ENCODE measurements at regions not wholly inside any gene's neighbourhood (a gene's known extent, or its start where the extent isn't known, plus 50 kb on each side); places are given as distances from the start of the nearest gene placed in this dataset.

DNA sequence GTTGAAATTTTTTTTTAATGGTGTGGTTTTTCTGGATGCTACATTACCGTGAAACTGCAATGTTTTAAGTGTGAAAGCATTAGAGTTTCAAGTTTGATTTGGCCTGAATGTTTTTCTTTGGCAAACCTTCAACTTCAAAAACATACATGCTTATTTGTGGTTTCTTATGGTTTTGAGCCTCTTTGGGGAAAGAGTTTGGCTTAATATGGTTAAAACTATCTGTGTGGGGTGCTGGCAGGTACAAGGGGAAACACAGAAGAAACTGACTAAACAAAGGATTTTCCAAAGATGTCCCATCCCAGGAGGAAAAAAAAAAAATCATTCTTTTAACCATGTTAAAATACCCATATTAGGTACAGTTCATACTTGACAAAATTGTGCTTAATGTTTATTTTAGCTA is 121.1 kb downstream of the HGF start:
- DNase-seq: peak; percentile 59

GRCh38 chr7:81645435-81645834 is 124.4 kb downstream of the HGF start:
- peak; percentile 45 for DNase-seq

- no peak for DNase-seq
Measured at GRCh38 chr7:81641873-81642272, 128.0 kb downstream of the HGF start.

GRCh38 chr7:81638198-81638597 is 131.6 kb downstream of the HGF start:
- peak; percentile 91 for DNase-seq

GRCh38 chr7:81637534-81637933 is 132.3 kb downstream of the HGF start:
- DNase-seq: no peak

GRCh38 chr7:81632418-81632817 is 137.4 kb downstream of the HGF start:
- DNase-seq: peak; percentile 50

- DNase-seq: no peak
Measured at GRCh38 chr7:81630600-81630999, 139.2 kb downstream of the HGF start.

DNA sequence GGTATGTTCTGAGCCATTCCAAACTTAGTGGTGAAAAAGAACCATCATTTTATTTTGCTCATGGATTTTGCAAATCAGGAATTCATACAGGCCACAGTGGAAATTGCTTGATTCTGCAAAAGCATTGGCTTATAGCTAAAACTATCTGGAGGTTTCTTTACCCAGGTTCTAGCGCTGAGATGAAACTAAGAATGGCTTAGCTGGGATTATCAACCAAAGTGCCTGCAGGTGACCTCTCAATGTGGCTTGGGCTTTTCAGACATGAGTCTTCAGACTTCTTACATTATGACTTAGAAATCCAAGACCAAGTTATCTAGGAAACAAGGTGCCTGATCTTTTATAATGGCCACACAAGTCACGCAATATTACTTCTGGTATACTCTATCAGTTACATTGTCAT is 140.1 kb downstream of the HGF start:
- DNase-seq: no peak

GRCh38 chr7:81628951-81629350 is 140.9 kb downstream of the HGF start:
- DNase-seq: no peak

DNA sequence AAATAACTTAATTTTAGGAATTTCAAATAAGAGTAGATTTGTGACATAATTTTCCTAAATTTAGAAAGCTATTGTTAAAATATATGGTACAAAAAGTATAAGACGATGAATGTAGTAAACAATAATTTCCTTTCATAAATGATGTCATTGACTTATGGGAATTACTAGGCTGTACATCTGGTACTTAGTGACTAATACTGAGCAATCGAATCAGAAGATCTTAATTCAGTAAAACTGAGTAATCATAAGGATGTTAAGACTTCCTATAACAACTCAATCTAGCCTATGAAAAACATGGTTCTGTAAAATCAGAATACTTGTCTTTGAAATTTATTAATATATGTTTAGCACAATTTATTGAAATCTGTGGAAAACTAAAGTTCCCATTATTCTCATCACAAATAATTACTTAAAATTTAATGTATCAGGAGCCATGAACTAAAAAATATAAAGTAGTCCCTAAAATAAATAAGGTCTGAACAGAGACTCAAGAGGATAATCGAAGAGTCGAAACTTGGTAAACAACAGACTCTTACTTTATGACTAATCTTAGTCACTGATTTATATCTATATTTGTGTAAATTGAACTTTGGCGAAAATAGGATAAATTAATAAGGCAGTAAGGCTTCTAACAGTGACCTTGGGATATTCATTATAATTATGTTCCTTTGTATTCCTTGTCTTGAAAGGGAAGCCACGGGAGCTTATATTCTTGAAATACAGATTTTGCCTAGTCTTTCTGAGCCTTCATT is 142.1 kb downstream of the HGF start:
- peak; percentile 76 for DNase-seq

DNA sequence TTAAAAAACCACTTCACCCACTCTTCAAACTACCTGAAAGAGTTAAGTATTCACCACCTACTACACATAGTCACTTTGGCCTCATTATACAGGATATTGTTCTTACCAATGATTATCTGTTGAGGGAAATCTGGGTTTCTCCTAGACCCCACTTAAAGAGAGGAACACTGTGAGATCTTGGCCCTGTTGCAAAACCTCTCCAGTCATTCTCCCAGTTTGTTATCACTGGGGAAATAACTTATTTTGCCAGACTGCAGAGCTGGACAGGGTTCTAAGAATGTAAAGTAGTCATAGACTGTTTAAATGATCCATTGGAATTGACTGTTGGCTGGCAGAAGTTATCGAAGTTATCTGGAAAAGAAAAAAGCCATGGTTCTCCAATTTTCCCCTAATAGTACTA is 143.8 kb downstream of the HGF start:
- DNase-seq: no peak

- DNase-seq: peak; percentile 33
Measured at GRCh38 chr7:81624650-81625631, 144.9 kb downstream of the HGF start.

DNA sequence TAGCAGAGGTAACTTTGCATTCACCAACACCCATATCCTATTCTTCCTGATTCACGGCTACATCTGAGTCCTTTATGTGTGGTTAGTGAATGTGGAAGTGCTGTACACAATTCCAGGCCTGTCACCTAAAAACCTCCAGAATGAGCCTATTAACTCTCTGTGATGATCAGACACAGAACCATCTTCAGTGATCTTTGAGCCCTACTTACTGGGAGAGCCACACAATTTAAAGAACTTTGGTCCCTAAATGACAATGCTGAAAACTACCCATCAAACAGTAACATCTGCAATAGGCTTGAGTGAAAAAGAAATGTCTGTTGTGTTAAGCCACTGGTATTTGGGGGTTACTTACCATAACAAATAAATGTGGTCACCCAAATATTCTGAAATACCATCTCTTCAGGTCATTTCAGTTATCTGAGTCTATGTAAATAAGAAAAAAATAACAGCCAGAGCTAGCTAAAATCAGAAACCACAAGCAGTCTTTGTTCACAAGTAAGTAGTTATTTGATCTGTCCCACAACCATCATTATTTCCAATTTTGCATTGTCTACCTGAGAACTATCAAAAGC is 145.7 kb downstream of the HGF start:
- peak; percentile 33 for DNase-seq

GRCh38 chr7:81623251-81623855 is 146.5 kb downstream of the HGF start:
- no peak for DNase-seq

- DNase-seq: no peak
Measured at GRCh38 chr7:81621893-81622292, 148.0 kb downstream of the HGF start.

DNA sequence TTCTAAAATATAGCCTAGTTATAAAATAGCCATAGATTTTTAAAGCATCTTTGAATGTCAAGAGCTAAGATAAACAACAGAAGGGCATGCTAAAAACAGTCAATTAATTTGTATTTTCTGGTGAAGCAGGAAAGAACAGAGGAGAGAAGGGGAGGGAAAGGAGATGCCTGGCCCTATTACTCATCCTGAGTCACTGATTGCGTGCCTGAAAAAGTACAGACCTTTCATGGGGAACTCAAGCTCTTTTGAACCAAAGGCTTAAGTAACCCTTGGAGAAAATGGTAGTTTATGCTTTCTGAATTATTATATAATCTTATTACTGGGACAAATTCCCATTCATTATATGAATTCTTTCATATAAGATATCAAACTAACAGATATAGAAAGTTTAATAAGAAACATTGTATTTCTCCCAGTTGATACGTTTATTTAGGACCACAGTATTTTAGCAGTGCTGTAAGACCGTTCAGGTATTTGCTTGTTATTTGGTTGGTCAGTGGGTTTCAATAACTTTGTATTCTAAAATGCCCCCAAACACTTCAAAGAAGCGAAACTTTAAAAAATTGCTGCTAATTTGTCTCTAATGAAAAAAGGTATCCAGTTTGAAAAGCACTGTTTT is 151.3 kb downstream of the HGF start:
- peak; percentile 92 for DNase-seq

GRCh38 chr7:81616951-81617350 is 152.9 kb downstream of the HGF start:
- peak; percentile 53 for DNase-seq

DNA sequence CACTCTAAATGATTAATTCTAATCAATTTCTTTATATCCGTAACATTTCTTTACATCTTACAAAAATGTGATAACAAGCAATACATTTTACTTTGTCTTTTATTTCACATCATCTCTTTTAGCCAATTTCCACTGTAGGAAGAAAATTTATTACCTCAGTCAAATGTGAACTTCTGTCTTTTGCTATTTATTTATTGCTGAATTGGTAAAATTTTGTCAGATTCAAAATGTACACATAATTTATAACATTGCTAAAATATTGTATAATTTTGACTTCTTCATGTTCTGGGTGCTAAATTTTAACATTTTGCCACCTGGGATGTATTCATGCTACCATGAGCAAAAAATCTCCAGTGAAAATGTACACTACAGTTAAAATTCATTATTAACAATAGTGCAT is 158.0 kb downstream of the HGF start:
- DNase-seq: no peak

GRCh38 chr7:81611040-81611439 is 158.8 kb downstream of the HGF start:
- DNase-seq: no peak

GRCh38 chr7:81608748-81609382 is 161.0 kb downstream of the HGF start:
- DNase-seq: no peak

GRCh38 chr7:81607987-81608386 is 161.9 kb downstream of the HGF start:
- DNase-seq: no peak

All from fibroblast of skin of right biceps (primary cell).